ENCODE measurements at regions not wholly inside any gene's neighbourhood (a gene's known extent, or its start where the extent isn't known, plus 50 kb on each side); places are given as distances from the start of the nearest gene placed in this dataset.

- no peaks in the 10 kb centered on the region for H3K79me2 ChIP-seq (ENCODE audit: insufficient read depth)
- POLR2A ChIA-PET, result no interaction called here
- no peaks in the 10 kb centered on the region for H3K27me3 ChIP-seq (ENCODE audit: insufficient read depth)
- H3F3A ChIP-seq (replicated peaks; ENCODE audit: insufficient read depth), result no peaks in the 10 kb centered on the region
- H3K4me2 ChIP-seq, result no peak overlapping the region
- CTCF ChIA-PET, result interaction anchor here (1.8 kb wide), 1 partner anchor 330 kb away, joined by 6 read pairs; no protein-coding TSS in a partner anchor
- 71% methylated on average over 3 of the region's 3 CpGs for WGBS (ENCODE audit: low lambda C conversion rate)
- no peaks in the 10 kb centered on the region for H3K9me2 ChIP-seq
- no peak for DNase-seq
- H3K36me3 ChIP-seq (replicated peaks in 1 of 2; ENCODE audit: control insufficient read depth in 1 of 2, insufficient read depth in 2 of 2, low read length in 1 of 2), result no peaks in the 10 kb centered on the region
- H2AFZ ChIP-seq (ENCODE audit: low read depth), result no peak overlapping the region
- H3K9ac ChIP-seq, result no peak overlapping the region
- no peak overlapping the region for H3K27ac ChIP-seq (ENCODE audit: low read depth in 2 of 2, low read length in 1 of 2)
- no peak for TF ChIP-seq ELF1 (IDR thresholded peaks at IDR 0.05)
- H3K4me3 ChIP-seq (ENCODE audit: low read depth in 2 of 2, low read length in 1 of 2), result no peak overlapping the region
- H3K4me1 ChIP-seq (ENCODE audit: control insufficient read depth in 1 of 2, insufficient read depth in 2 of 2, low read depth in 1 of 2, low read length in 1 of 2), result no peaks in the 10 kb centered on the region
- H4K20me1 ChIP-seq (ENCODE audit: insufficient read depth), result no peaks in the 10 kb centered on the region
- peaks cover 9% of the 10 kb centered on the region; the same call in 1 of the 2 replicates for H3K9me3 ChIP-seq
Measured at GRCh38 chr3:73839032-73839431, 214.3 kb upstream of the PDZRN3 start.

- Histone ChIP-seq H3K27ac (ENCODE audit: low read depth in 2 of 2, low read length in 1 of 2) (no peak overlapping the region), H3K79me2 (ENCODE audit: insufficient read depth) (no peaks in the 10 kb centered on the region), H3K4me2 (no peak overlapping the region), H3K9ac (no peak overlapping the region), H3K27me3 (ENCODE audit: insufficient read depth) (no peaks in the 10 kb centered on the region), H3K4me1 (ENCODE audit: control insufficient read depth in 1 of 2, insufficient read depth in 2 of 2, low read depth in 1 of 2, low read length in 1 of 2) (no peaks in the 10 kb centered on the region), H3K4me3 (ENCODE audit: low read depth in 2 of 2, low read length in 1 of 2) (no peak overlapping the region), H2AFZ (ENCODE audit: low read depth) (no peak overlapping the region), H3K36me3 (replicated peaks in 1 of 2; ENCODE audit: control insufficient read depth in 1 of 2, insufficient read depth in 2 of 2, low read length in 1 of 2) (no peaks in the 10 kb centered on the region), H3F3A (replicated peaks; ENCODE audit: insufficient read depth) (no peaks in the 10 kb centered on the region), H3K9me2 (no peaks in the 10 kb centered on the region), H4K20me1 (ENCODE audit: insufficient read depth) (no peaks in the 10 kb centered on the region), H3K9me3 (peaks cover 9% of the 10 kb centered on the region; the same call in 1 of the 2 replicates)
- DNase-seq, result no peak
- ChIA-PET CTCF (interaction anchor here (1.0 to 6.2 kb wide), 2 partner anchors 13 to 27 kb away, joined by 3 to 33 read pairs; no protein-coding TSS in a partner anchor), POLR2A (no interaction called here)
- TF ChIP-seq NRF1 (IDR thresholded peaks at IDR 0.05; ENCODE audit: low read depth, low read length) (no peak), CTCF (IDR thresholded peaks at IDR 0.05) (no peak)
Measured at GRCh38 chr3:73835945-73836344, 211.2 kb upstream of the PDZRN3 start.

GRCh38 chr3:73832426-73832825, 207.7 kb upstream of the PDZRN3 start:
- Histone ChIP-seq H2AFZ (ENCODE audit: low read depth) (no peak overlapping the region), H3K27ac (ENCODE audit: low read depth in 2 of 2, low read length in 1 of 2) (no peak overlapping the region), H3K4me1 (ENCODE audit: control insufficient read depth in 1 of 2, insufficient read depth in 2 of 2, low read depth in 1 of 2, low read length in 1 of 2) (no peaks in the 10 kb centered on the region), H3K9me2 (no peaks in the 10 kb centered on the region), H3K9ac (no peak overlapping the region), H3K4me3 (ENCODE audit: low read depth in 2 of 2, low read length in 1 of 2) (no peak overlapping the region), H4K20me1 (ENCODE audit: insufficient read depth) (no peaks in the 10 kb centered on the region), H3K9me3 (peaks cover 9% of the 10 kb centered on the region; the same call in 1 of the 2 replicates), H3K4me2 (no peak overlapping the region), H3K79me2 (ENCODE audit: insufficient read depth) (no peaks in the 10 kb centered on the region), H3K36me3 (replicated peaks in 1 of 2; ENCODE audit: control insufficient read depth in 1 of 2, insufficient read depth in 2 of 2, low read length in 1 of 2) (no peaks in the 10 kb centered on the region), H3F3A (replicated peaks; ENCODE audit: insufficient read depth) (no peaks in the 10 kb centered on the region), H3K27me3 (ENCODE audit: insufficient read depth) (no peaks in the 10 kb centered on the region)
- POLR2A ChIA-PET, result no interaction called here
- no peak for DNase-seq
- CTCF ChIA-PET, result interaction anchor here (0.9 to 6.2 kb wide), 2 partner anchors 16 to 201 kb away, joined by 3 to 33 read pairs; no protein-coding TSS in a partner anchor
- no peak for TF ChIP-seq FOSL2 (IDR thresholded peaks at IDR 0.05; ENCODE audit: borderline replicate concordance, low read depth)
- no peak for TF ChIP-seq ZBTB33 (IDR thresholded peaks at IDR 0.05; ENCODE audit: borderline replicate concordance, low read depth)
- no peak for TF ChIP-seq RXRA (IDR thresholded peaks at IDR 0.05; ENCODE audit: borderline replicate concordance, low read depth)
- TF ChIP-seq JUND (IDR thresholded peaks at IDR 0.05), result no peak
- TF ChIP-seq EP300 (IDR thresholded peaks at IDR 0.05; ENCODE audit: borderline replicate concordance in 1 of 2, low read depth in 1 of 2, low read length in 1 of 2), result no peak
- no peak for TF ChIP-seq POLR2AphosphoS5 (IDR thresholded peaks at IDR 0.05; ENCODE audit: low read depth, low read length)
- no peak for TF ChIP-seq GABPA (IDR thresholded peaks at IDR 0.05; ENCODE audit: low read depth)
- no peak for TF ChIP-seq MXI1 (IDR thresholded peaks at IDR 0.05; ENCODE audit: low read depth, low read length)
- TF ChIP-seq MAX (IDR thresholded peaks at IDR 0.05; ENCODE audit: low read depth), result no peak
- no peak for TF ChIP-seq YY1 (IDR thresholded peaks at IDR 0.05; ENCODE audit: low read depth)
- no peak for TF ChIP-seq MEF2A (IDR thresholded peaks at IDR 0.05; ENCODE audit: borderline replicate concordance, low read depth)
- no peak for TF ChIP-seq CHD2 (IDR thresholded peaks at IDR 0.05; ENCODE audit: low read length, partially characterized antibody)
- no peak for TF ChIP-seq CTCF (IDR thresholded peaks at IDR 0.05)
- TF ChIP-seq RFX5 (IDR thresholded peaks at IDR 0.05; ENCODE audit: low read length), result no peak
- no peak for TF ChIP-seq TAF1 (IDR thresholded peaks at IDR 0.05; ENCODE audit: borderline replicate concordance, low read depth, low read length)
- no peak for TF ChIP-seq RAD21 (IDR thresholded peaks at IDR 0.05; ENCODE audit: low read length)
- WGBS (ENCODE audit: low lambda C conversion rate), result 57% methylated on average over 3 of the region's 3 CpGs
